HTR-8/SVneo (cell line): ENCODE measurements at regions not wholly inside any gene's neighbourhood (a gene's known extent, or its start where the extent isn't known, plus 50 kb on each side); places are given as distances from the start of the nearest gene placed in this dataset.
"Not testable (repeated sequence)": the region's sequence is repeated elsewhere in the genome, so short reads cannot be mapped to it uniquely, and the experiment has no call there.

Experiments used
- DNase-seq: peaks from one replicate; pipeline ENCODE4 v3.0.0; 2011; ENCODE audit warnings: low spot score, mixed read lengths; ENCODE audit not compliant: insufficient read length
- FAIRE-seq: peaks from 2 replicates; lab custom pipeline; 2011; peaks lifted over from hg19 to GRCh38; lab: Jason Lieb, UNC

- FAIRE-seq (no peak), DNase-seq (no peak)
These were observed 84.7 kb upstream of the CYRIA start for GRCh38 chr2:16750175-16750924.

DNA sequence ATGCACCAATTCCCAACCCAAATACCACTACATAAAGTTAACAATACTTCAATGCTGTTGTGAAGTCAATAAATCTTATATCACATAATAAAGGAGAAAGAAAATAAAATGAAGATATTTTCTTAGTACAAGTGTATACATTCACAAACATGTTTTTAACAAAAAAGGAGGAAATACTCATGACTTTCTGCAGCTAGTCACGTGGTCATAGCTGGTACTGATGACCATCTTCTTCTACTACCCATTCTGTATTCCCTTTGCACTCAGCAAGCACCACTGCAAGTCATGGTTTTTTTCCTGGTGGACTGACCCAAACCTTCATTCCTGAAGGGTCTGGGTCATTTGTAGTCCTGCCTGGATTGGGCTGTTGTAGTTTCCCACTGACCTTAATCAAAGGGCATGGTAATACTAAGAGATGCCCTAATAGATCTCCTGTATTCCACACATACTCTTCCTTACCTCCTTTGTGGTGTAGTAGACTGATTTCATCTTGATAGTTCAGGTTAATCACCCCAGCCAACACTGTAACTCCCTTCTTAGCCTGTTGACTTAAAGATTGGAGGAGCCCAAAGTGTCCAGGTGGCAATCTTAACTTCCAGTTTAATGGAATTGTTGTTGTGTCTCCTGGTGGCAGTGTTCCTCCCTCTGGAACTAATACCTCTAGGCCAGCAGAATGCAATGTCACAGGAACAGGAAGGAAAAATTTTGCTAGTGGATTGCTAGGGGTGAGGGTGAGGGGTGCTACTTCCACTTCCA is 83.1 kb upstream of the CYRIA start:
- DNase-seq, FAIRE-seq: not testable (repeated sequence)

DNA sequence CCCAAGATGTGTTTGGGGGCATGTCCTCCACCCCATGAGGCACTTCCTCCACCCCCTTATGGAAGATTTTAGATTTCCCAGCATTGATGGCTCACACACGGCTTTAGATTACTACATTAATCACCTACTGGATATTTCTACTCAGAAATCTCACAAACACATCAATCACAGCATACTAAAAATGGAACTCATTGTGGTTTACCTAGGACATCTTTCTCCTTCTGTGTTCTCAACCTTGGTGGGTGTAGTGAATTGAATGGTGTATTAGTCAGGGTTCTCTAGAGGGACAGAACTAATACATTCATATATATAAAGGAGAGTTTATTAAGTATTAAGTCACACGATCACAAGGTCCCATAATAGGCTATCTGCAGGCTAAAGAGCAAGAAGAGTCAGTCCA is 82.1 kb upstream of the CYRIA start:
- FAIRE-seq = no peak
- no peak for DNase-seq

DNA sequence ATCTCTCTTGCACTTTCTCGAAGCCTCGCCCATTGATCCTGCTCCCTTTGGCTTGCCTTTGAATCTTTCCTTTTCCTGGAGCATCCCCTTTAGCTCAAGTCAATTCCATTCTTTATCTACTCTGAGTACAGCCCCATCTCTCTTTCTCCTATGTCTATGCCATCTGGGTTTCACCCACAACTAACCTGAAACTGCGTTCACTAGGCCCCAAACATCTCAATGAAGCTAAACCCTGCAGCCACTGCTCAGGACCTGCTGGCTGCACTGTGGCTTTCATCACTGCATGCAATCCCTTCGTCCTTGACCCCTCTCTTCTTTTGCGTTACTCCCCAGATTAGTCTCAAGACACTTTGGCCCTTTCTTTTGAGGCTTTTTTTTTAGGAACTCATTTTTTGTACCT is 81.6 kb upstream of the CYRIA start:
- DNase-seq (no peak), FAIRE-seq (no peak)

GRCh38 chr2:16746833-16747232 is 81.2 kb upstream of the CYRIA start:
- FAIRE-seq (no peak), DNase-seq (no peak)

GRCh38 chr2:16746329-16746728 is 80.7 kb upstream of the CYRIA start:
- FAIRE-seq (no peak), DNase-seq (no peak)

DNA sequence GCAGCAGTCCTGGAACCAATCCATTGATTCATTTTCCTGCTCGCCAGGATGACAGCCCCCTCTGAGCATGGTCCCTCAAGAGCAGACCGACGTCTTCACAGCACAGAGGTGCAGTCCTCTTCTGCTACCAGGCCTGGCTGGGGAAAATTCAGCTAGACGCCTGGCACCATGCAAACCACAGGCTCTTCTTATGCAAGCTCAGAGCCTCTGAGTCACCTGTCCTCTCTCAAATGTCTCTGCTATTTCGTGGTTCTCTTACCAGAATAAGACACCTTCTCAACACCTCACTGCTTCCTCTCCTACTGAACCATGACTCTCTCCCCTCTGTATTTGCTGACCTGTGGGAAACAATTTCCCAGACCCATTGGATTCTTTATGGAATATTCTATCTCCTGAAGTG is 79.8 kb upstream of the CYRIA start:
- no peak for DNase-seq

DNA sequence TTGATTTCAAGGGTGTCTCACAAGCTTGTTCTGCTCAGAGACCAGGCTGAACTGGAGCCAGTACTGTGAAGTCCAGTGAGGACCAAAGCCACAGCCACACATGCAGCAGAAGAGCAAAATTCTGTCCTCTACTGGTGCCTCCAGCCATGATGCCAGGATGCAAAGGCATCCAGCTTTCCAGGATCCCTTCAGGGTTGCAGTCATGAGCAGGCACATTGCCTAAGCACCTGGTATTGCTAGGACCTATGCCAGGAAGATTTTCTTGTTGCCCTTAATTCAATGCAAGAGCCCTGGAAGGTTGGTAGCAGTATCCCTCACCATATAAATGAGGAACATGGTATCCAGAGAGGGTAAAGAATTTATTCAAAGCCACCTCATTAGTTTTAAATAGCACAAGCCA is 78.9 kb upstream of the CYRIA start:
- FAIRE-seq (no peak), DNase-seq (no peak)

More for the DNA sequence above, 79.8 kb upstream of the CYRIA start:
- FAIRE-seq = no peak

- FAIRE-seq = no peak
- DNase-seq = no peak
These were observed 76.4 kb upstream of the CYRIA start for GRCh38 chr2:16742026-16742425.

- FAIRE-seq (no peak), DNase-seq (no peak)
These were observed 75.9 kb upstream of the CYRIA start for GRCh38 chr2:16741498-16741897.

DNA sequence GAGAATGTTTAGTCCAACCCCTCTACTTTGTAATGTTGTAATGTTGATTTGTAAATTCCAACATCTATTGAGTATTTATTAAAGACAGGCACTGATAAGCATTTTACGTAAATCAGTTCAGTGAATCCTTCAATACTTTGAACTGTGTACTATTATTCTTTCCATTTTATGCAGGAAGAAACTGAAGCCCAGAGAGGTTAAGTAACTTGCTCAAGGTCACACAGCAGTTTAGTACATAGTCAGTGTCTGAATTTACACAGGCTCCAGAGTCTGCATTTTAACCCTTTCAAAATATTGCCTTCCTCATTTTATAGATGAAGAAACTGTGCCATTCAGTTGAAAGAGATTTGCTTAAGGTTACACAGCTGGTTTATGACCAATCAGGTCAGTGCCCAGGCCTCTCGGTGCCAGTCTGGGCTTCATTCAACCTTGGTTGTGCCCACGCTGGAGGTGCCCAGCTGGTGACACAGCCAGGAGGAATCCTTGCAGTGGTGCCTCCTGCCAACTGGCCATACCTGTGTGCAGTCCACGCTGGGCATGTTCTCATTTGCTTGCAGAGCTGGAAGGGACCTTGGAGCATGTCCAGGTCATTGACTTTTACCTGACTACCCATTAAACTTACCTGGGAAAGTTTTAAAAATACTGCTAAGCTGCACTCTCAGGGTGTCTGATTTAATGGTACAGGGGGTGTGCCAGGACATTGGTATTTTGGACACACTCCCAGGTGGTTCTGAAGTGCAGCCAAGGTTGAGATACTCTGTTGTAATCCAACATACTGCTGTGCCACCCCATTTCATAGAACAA is 74.3 kb upstream of the CYRIA start:
- DNase-seq (no peak), FAIRE-seq (no peak)

- DNase-seq (no peak), FAIRE-seq (no peak)
These were observed 73.0 kb upstream of the CYRIA start for GRCh38 chr2:16738361-16739225.

GRCh38 chr2:16737812-16738211 is 72.2 kb upstream of the CYRIA start:
- no peak for DNase-seq
- no peak for FAIRE-seq

GRCh38 chr2:16736633-16737032 is 71.0 kb upstream of the CYRIA start:
- no peak for FAIRE-seq
- DNase-seq = no peak

DNA sequence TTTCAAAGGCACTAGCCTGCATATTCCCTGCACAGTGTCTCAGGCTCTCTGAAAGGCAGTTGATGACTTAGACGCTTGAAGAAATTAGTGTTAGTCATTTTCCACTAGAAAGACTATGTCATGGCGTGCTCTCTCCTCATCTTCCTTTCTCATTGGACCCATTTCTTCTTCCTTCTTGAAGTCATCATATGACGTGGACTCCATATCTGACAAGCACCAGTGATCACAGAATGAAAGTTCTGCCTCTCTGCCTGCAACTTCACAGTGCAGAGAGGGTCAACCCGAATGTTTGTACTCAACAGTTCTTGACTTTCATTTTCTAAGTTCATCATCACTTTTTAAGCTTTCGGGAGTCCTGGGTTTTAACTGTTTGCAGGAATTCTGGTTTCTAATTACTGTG is 63.7 kb upstream of the CYRIA start:
- no peak for FAIRE-seq

GRCh38 chr2:16728351-16729136 is 62.9 kb upstream of the CYRIA start:
- no peak for DNase-seq
- no peak for FAIRE-seq

More for the DNA sequence above, 63.7 kb upstream of the CYRIA start:
- DNase-seq = no peak

DNA sequence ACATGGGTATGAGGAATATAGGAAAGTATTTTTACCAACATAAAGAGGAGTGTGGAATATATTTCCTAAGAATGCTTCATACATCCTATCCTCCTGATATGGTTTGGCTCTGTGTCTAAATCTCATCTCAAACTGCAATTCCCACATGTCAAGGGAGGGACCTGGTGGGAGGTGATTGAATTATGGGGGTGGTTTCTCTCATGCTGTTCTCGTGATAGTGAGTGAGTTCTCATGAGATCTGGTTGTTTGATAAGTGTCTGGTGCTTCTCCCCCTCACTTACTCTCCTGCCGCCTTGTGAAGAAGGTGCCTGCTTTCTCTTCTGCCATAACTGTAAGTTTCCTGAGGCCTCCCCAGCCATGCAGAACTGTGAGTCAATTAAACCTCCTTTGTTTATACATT is 62.2 kb upstream of the CYRIA start:
- not testable (repeated sequence) for DNase-seq, FAIRE-seq

GRCh38 chr2:16727256-16727655 is 61.6 kb upstream of the CYRIA start:
- FAIRE-seq (no peak), DNase-seq (no peak)

GRCh38 chr2:16726577-16726976 is 60.9 kb upstream of the CYRIA start:
- DNase-seq (no peak), FAIRE-seq (no peak)
